ENCODE measurements at regions not wholly inside any gene's neighbourhood (a gene's known extent, or its start where the extent isn't known, plus 50 kb on each side); places are given as distances from the start of the nearest gene placed in this dataset.

DNA sequence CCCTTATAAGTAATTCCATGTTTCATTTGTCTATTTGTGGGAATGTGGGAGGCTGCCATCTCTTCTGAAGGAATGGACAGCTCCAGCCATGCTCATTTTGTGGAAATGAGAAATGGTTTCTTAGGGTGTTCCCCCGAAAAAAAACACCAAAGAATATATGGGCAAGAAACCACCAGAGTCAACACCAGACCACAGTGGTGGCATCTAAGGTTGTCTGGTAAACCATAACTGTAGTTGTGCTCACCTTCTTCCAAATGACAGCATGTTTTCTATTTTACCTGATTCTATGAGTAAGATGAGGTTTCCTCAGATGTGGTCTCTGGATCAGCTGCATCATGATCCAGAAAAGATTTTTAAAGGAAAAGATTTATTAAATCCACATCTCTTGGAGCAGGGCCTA lies 217.0 kb upstream of the C2CD4B start:
- no peak overlapping the region for H3K27ac ChIP-seq (replicated peaks)
- DNase-seq (ENCODE audit: low read depth in 1 of 2, low spot score in 1 of 2) = no peak
- H3K4me3 ChIP-seq (replicated peaks; ENCODE audit: insufficient read depth, low read length) = no peak overlapping the region
- H3K27me3 ChIP-seq (ENCODE audit: insufficient read depth, poor library complexity, severe bottlenecking) = peaks cover 10% of the 10 kb centered on the region
- TF ChIP-seq, protein P1, sequence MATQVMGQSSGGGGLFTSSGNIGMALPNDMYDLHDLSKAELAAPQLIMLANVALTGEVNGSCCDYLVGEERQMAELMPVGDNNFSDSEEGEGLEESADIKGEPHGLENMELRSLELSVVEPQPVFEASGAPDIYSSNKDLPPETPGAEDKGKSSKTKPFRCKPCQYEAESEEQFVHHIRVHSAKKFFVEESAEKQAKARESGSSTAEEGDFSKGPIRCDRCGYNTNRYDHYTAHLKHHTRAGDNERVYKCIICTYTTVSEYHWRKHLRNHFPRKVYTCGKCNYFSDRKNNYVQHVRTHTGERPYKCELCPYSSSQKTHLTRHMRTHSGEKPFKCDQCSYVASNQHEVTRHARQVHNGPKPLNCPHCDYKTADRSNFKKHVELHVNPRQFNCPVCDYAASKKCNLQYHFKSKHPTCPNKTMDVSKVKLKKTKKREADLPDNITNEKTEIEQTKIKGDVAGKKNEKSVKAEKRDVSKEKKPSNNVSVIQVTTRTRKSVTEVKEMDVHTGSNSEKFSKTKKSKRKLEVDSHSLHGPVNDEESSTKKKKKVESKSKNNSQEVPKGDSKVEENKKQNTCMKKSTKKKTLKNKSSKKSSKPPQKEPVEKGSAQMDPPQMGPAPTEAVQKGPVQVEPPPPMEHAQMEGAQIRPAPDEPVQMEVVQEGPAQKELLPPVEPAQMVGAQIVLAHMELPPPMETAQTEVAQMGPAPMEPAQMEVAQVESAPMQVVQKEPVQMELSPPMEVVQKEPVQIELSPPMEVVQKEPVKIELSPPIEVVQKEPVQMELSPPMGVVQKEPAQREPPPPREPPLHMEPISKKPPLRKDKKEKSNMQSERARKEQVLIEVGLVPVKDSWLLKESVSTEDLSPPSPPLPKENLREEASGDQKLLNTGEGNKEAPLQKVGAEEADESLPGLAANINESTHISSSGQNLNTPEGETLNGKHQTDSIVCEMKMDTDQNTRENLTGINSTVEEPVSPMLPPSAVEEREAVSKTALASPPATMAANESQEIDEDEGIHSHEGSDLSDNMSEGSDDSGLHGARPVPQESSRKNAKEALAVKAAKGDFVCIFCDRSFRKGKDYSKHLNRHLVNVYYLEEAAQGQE (IDR thresholded peaks at IDR 0.05; ENCODE audit: insufficient replicate concordance, low read depth) = no peak
- TF ChIP-seq GABPA (IDR thresholded peaks at IDR 0.05; ENCODE audit: low read depth) (no peak), POLR2AphosphoS5 (IDR thresholded peaks at IDR 0.05; ENCODE audit: low read depth) (no peak), CTCF (IDR thresholded peaks at IDR 0.05; ENCODE audit: insufficient read depth, low read length) (no peak), SPI1 (IDR thresholded peaks at IDR 0.05; ENCODE audit: borderline replicate concordance, low read depth) (no peak)

DNA sequence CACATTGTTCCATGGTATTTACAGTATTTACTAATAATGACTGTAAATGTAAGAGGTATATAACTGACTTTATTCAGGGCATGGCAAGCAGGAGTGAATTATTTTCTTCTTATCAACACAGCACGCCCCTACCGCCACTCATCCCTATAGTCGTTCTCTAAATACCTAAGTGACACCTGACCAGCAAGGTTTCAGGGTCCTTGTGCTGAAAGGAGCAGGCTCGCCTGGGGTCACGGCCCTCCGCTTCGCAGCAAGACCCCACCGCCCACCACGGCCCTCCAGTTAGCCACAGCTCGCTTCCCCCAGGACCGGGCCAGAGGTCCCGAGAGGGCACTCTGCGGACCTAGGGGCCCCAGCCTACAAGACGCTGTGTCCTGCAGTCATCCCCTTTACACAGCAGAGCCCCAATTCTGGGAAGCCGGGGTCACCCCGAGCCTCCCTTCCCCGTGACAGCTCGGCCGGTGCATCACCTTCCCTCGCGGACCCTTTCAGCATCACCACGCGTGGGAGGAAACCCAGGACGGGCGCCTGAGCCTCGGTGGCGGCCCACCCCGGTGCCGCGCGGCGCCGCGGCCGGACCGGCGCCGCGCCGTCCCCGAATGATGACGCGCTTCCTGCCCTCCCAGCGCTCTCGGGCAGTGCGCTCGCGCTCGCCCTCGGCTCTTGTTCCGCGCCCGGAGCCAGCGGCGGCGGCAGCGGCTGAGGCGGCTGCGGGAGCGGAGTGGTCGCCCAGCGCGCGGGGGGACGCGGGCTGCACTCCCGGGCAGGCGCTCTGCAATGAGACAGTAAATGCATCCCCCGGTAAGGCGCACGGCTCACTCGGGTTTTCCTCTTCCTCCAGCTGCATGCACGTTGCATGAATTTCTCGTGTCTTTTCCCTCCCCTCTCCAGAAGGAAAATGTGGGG lies 225.1 kb upstream of the C2CD4B start, which contains the start of gene TLN2:
Gene TLN2 (plus strand): TSS at position 666 of the 906 bp plus-strand sequence.
- TF ChIP-seq, protein P1 (IDR thresholded peaks at IDR 0.05; ENCODE audit: insufficient replicate concordance, low read depth) = no peak
- peak; percentile 46 for TF ChIP-seq POLR2AphosphoS5 (IDR thresholded peaks at IDR 0.05; ENCODE audit: low read depth)
- peak within 1 kb of the TSS; percentile 81 for H3K27ac ChIP-seq (replicated peaks)
- peak; percentile 34 to 54 for DNase-seq (ENCODE audit: low read depth in 1 of 2, low spot score in 1 of 2)
- peaks cover 7% of the 10 kb centered on the region for H3K27me3 ChIP-seq (ENCODE audit: insufficient read depth, poor library complexity, severe bottlenecking)
- peak within 1 kb of the TSS; percentile 98 for H3K4me3 ChIP-seq (replicated peaks; ENCODE audit: insufficient read depth, low read length)

- Histone ChIP-seq H3K27me3 (ENCODE audit: insufficient read depth, poor library complexity, severe bottlenecking) (peaks cover 7% of the 10 kb centered on the region), H3K4me3 (replicated peaks; ENCODE audit: insufficient read depth, low read length) (peak overlapping the region; percentile 98), H3K27ac (replicated peaks) (peak overlapping the region; percentile 6; the same call in 1 of the 2 replicates)
- TF ChIP-seq, protein P1 (IDR thresholded peaks at IDR 0.05; ENCODE audit: insufficient replicate concordance, low read depth) = peak; percentile 27
- no peak for TF ChIP-seq CTCF (IDR thresholded peaks at IDR 0.05; ENCODE audit: insufficient read depth, low read length)
- DNase-seq (ENCODE audit: low read depth in 1 of 2, low spot score in 1 of 2) = peak in 1 of 2 experiments; percentile 46
Measured at GRCh38 chr15:62390791-62391640, 225.9 kb upstream of the C2CD4B start.
